Breast epithelium (tissue), 4 donors: ENCODE measurements at regions not wholly inside any gene's neighbourhood (a gene's known extent, or its start where the extent isn't known, plus 50 kb on each side); places are given as distances from the start of the nearest gene placed in this dataset.

Experiments used
- DNase-seq, 2 donors: peaks; one replicate each; pipeline ENCODE4 v3.0.0-alpha.2; 2019; ENCODE audit warnings: low spot score in 2 of 2
- H3K27ac ChIP-seq, 2 donors: fragments of 200-600 bp; sonication (generic) in 1 of 2; one replicate each; pipeline ENCODE4 v1.5.1; 2016 to 2019; ENCODE audit warnings: mild to moderate bottlenecking in 1 of 2
- H3K27me3 ChIP-seq, 2 donors: fragments of 200-600 bp; sonication (generic) in 1 of 2; one replicate each; pipeline versions ENCODE4 v1.5.1 to v1.6.0; 2017 to 2019; ENCODE audit warnings: control low read depth in 1 of 2, mild to moderate bottlenecking in 1 of 2
- H3K36me3 ChIP-seq: fragments of 200-600 bp; one replicate; pipeline ENCODE4 v1.5.1; 2019
- H3K4me1 ChIP-seq, 2 donors: fragments of 200-600 bp; sonication (generic); one replicate each; pipeline ENCODE4 v1.5.1; 2016 to 2019; ENCODE audit warnings: control low read depth in 1 of 2
- H3K4me3 ChIP-seq, 3 donors: fragments of 200-600 bp; sonication (generic); 1 replicate in 2 of 3; 2 replicates in 1 of 3; pipeline ENCODE4 v1.5.1; 2016 to 2019; ENCODE audit warnings: mild to moderate bottlenecking in 3 of 3, moderate library complexity in 2 of 3
- H3K9me3 ChIP-seq, 2 donors: fragments of 200-600 bp; sonication (generic) in 1 of 2; one replicate each; pipeline ENCODE4 v1.5.1; 2016 to 2019; ENCODE audit warnings: control low read depth in 1 of 2
- POLR2A ChIP-seq: fragments of 450-650 bp; IDR thresholded peaks from one replicate; pipeline ENCODE4 v1.6.1; 2016; ENCODE audit warnings: antibody characterized with exemption, mild to moderate bottlenecking, moderate library complexity
- POLR2AphosphoS5 ChIP-seq, 3 donors: sonication (generic); formaldehyde crosslinking; IDR thresholded peaks; one replicate each; pipeline ENCODE4 v1.6.1; 2017; ENCODE audit warnings: antibody characterized with exemption in 3 of 3
- intact Hi-C: fragments of 100-400 bp; cut with DNase I; formaldehyde crosslinking; loops from one replicate; pipeline ENCODE4 v1.15.1; 2023; ENCODE audit warnings: low total_unique reads
- TF ChIP-seq, protein P1 (sequence below), 3 donors: fragments of 450-650 bp; IDR thresholded peaks; one replicate each; pipeline ENCODE4 v1.5.1; 2016 to 2017; ENCODE audit warnings: antibody characterized with exemption in 3 of 3, mild to moderate bottlenecking in 3 of 3, moderate library complexity in 3 of 3

DNA sequence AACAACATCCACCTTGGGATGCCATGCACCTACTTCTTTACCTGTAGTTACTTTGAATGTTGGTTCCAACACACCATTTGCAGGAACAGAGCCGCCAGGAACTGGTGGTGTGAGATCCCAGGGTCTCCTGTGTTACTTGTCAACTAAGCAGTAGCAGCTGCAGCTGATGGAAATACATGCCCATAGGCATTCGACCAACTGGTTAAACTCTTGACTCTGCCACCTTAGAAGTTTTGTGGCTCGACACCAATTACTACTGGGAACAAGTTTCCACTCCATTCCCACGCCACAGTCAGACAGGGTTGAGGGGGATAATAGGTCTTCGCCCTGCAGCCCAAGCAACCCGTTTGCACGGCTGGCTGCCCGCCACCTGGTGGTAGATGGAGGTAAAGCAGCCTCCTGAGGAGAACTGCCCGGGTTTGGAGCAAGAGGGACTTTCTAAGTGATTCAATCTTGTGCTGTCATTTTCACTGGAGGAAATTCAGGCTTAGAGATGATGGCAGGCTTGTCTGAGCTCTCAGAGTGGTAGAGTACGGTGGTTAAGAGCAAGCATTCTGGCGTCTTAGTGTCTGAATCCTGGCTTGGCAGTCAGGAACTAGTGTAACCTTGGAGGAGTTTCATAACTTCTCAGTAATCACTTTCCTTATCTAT lies 119.1 kb upstream of the TRIM2 start:
- H3K27me3 ChIP-seq, result no peaks in the 10 kb centered on the region
- TF ChIP-seq, protein P1, sequence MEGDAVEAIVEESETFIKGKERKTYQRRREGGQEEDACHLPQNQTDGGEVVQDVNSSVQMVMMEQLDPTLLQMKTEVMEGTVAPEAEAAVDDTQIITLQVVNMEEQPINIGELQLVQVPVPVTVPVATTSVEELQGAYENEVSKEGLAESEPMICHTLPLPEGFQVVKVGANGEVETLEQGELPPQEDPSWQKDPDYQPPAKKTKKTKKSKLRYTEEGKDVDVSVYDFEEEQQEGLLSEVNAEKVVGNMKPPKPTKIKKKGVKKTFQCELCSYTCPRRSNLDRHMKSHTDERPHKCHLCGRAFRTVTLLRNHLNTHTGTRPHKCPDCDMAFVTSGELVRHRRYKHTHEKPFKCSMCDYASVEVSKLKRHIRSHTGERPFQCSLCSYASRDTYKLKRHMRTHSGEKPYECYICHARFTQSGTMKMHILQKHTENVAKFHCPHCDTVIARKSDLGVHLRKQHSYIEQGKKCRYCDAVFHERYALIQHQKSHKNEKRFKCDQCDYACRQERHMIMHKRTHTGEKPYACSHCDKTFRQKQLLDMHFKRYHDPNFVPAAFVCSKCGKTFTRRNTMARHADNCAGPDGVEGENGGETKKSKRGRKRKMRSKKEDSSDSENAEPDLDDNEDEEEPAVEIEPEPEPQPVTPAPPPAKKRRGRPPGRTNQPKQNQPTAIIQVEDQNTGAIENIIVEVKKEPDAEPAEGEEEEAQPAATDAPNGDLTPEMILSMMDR (IDR thresholded peaks at IDR 0.05), result peak; percentile 89 to 94 (median 92)
- no peak for TF ChIP-seq POLR2A
- H3K27ac ChIP-seq, result no peak overlapping the region
- H3K4me1 ChIP-seq, result no peaks in the 10 kb centered on the region
- H3K4me3 ChIP-seq, result no peak overlapping the region
- no peaks in the 10 kb centered on the region for H3K36me3 ChIP-seq
- no peaks in the 10 kb centered on the region for H3K9me3 ChIP-seq
- DNase-seq, result peak; percentile 62 to 83
- intact Hi-C loops, result loop anchor here (10.0 kb wide), 1 partner anchor 230 kb away; no protein-coding TSS in a partner anchor

DNA sequence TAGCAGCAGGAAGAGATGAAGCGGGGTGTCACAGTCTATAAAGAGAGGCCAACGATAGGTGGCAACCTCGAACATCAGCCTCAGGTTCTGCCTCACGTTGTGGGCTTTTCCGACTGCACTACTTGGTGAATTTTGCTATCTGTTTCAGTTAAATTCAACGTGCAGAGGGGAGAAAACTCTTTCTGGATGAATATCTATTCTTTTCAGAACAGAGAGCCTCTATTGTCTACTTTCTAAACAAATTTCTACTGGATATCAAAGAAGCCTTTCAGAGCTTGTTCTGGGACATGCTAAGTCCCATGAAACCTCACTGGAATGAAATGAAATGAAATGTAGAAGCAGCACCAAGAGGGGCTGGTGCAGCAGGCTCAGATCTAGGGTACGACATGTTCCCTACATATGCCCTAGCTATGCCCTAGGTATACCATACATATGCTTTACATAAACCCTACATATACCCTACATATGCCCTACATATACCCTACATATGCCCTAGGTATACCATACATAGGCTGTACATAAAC lies 116.5 kb upstream of the TRIM2 start:
- H3K27me3 ChIP-seq, result no peaks in the 10 kb centered on the region
- no peak overlapping the region for H3K27ac ChIP-seq
- DNase-seq, result no peak
- TF ChIP-seq POLR2A (no peak), POLR2AphosphoS5 (IDR thresholded peaks at IDR 0.05) (no peak)
- TF ChIP-seq, protein P1 (IDR thresholded peaks at IDR 0.05), result no peak
- no peak overlapping the region for H3K4me3 ChIP-seq
- no peaks in the 10 kb centered on the region for H3K36me3 ChIP-seq
- H3K9me3 ChIP-seq, result no peaks in the 10 kb centered on the region
- intact Hi-C loops, result loop anchor here (1.0 to 10.0 kb wide), 3 partner anchors 10 to 233 kb away; no protein-coding TSS in a partner anchor
- no peaks in the 10 kb centered on the region for H3K4me1 ChIP-seq

DNA sequence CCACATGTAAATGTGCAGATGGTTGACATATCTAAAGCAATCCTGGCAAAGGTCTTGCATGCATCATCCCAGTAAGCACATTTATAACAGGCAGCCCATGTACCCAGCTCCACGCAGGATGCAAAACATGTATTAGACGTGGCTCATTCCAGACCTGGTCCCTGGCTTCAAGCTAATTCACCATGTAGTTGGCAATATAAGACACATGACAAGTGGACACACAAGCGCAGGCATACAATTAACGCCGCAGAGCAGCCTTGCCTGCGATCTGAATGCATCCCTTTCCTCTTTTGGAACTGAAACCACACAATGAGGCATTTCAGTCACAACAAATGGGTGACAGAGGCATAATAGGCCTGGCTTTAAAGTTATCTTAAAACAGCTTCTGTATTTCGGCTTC lies 114.5 kb upstream of the TRIM2 start:
- H3K4me1 ChIP-seq, result no peaks in the 10 kb centered on the region
- TF ChIP-seq POLR2A (no peak), POLR2AphosphoS5 (IDR thresholded peaks at IDR 0.05) (no peak)
- TF ChIP-seq, protein P1 (IDR thresholded peaks at IDR 0.05), result no peak
- H3K4me3 ChIP-seq, result no peak overlapping the region
- H3K27me3 ChIP-seq, result no peaks in the 10 kb centered on the region
- no peaks in the 10 kb centered on the region for H3K9me3 ChIP-seq
- H3K27ac ChIP-seq, result no peak overlapping the region
- H3K36me3 ChIP-seq, result no peaks in the 10 kb centered on the region
- intact Hi-C loops, result loop anchor here (10.0 kb wide), 1 partner anchor 235 kb away; no protein-coding TSS in a partner anchor
- DNase-seq, result no peak

DNA sequence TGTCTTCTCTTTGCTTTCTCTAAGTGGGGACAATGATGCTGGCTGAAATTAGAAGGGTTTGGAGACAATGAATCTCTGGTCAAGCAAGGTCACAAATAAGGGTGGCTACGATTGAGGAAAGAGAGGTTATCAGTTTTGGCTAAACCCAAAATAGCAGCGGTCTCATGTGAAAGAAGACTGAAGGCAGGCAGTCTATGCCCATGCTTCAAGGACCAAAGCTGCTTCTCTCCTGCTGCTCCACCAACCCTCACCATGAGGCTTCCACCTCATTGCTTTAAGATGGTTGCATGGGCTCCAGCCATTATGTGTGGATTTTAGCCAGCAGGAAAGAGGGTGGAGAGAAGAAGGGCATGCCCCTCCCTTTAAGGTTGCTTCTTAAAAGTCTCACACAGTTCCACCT lies 114.1 kb upstream of the TRIM2 start:
- Histone ChIP-seq H3K9me3 (no peaks in the 10 kb centered on the region), H3K4me1 (no peaks in the 10 kb centered on the region), H3K4me3 (no peak overlapping the region), H3K27ac (no peak overlapping the region), H3K27me3 (no peaks in the 10 kb centered on the region), H3K36me3 (no peaks in the 10 kb centered on the region)
- intact Hi-C loops, result no loop called here
- TF ChIP-seq, protein P1 (IDR thresholded peaks at IDR 0.05), result no peak
- TF ChIP-seq POLR2AphosphoS5 (IDR thresholded peaks at IDR 0.05), result no peak
- TF ChIP-seq POLR2A, result no peak
- DNase-seq, result no peak

DNA sequence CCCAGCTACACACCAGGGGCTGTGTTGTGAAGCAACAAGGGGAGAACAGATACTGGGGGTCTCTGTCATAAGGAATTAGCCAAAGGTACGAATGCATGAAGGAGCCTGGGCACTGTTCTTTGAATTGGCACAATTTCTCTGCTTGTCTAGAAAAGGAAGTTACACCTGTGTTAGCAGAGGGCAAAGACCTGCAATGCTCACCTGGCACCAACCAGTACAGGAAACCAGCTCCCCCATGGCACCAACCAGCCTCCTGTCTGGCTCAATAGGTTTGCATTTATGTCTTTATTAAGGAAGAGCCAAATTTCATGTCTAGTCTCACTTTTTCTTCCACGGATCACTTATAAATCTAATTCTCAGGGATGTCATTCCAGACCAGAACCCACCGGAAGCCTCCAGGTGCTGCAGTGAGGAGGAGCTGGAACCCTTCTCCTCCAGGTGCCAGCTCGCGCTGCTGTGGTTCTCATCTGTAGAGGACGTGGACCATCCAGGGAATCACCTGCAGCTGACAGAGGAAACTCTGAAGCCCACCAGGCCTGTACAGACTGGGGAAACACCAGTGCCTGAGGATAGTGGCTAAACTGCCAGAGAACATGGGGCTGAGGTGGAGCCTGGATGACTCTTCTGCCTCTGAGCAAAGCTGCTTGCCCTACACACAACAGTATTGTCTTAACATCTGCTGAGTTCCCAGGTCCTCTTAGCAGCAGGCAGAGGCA lies 113.4 kb upstream of the TRIM2 start:
- no peak for DNase-seq
- Histone ChIP-seq H3K9me3 (no peaks in the 10 kb centered on the region), H3K4me1 (peaks cover 0 to 4% of the 10 kb centered on the region in 2 donors), H3K4me3 (no peak overlapping the region), H3K27ac (no peak overlapping the region), H3K36me3 (no peaks in the 10 kb centered on the region), H3K27me3 (no peaks in the 10 kb centered on the region)
- intact Hi-C loops, result no loop called here
- TF ChIP-seq POLR2AphosphoS5 (IDR thresholded peaks at IDR 0.05) (no peak), POLR2A (no peak)
- TF ChIP-seq, protein P1 (IDR thresholded peaks at IDR 0.05), result no peak
